ENCODE measurements at regions not wholly inside any gene's neighbourhood (a gene's known extent, or its start where the extent isn't known, plus 50 kb on each side); places are given as distances from the start of the nearest gene placed in this dataset.

DNA sequence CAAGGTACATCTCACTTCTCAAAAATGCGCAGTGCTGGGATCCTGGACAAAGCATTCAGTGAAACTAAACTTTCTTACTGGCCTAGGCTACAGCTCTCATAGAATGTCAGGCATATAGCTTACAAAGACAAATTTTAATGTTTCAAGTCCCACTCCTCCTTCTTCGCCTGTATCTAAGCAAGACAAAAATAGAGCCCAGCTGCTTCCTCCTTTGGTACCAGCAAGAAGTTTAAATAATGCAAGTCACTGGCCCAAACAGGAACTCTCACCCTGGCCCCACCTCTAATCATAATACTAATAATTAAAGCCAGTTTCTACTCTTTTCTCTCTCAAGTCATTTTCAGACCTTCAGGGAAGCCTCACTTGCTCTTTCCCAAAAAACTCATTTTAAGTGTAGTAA, 1267.9 kb downstream of the MRPL39 start:
- no peak for DNase-seq (ENCODE audit: low read depth)

DNA sequence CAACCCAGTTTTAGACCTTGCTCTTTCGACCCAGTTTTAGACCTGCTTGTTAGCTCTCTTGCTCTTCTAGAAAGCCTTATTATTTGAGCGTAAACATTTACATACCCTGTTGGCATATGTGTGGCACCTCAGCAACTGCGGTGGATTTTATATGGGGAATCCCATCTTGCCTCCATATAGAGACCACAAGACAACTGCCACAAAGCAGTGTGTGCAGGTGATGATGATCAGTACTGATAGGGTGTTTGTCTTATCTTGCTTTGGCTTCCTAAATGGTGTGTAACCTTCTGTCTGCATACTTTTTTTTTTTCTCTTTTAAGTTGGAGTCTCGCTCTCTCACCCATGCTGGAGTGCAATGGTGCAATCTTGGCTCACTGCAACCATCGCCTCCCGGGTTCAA, 1270.8 kb downstream of the MRPL39 start:
- no peak for DNase-seq (ENCODE audit: low read depth)

DNA sequence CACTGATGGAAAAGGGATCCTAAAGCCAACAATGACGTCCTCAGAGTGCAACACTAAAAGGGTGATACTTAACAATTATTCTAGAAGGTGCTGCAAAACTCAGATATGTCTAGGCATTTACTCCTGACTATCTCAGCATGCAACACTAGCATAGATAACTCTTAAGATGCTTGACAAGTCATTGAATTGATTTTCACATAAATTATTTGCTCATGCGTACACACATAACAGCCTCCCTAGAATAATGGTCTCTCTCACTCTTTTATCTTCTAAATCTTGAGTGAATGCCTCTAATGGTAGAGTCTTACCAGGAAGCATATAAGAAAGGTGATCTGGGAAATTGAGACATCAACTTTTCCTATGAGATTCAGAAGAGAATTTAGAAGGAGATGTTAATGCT, 1283.7 kb downstream of the MRPL39 start:
- no peak for DNase-seq (ENCODE audit: low read depth)

DNA sequence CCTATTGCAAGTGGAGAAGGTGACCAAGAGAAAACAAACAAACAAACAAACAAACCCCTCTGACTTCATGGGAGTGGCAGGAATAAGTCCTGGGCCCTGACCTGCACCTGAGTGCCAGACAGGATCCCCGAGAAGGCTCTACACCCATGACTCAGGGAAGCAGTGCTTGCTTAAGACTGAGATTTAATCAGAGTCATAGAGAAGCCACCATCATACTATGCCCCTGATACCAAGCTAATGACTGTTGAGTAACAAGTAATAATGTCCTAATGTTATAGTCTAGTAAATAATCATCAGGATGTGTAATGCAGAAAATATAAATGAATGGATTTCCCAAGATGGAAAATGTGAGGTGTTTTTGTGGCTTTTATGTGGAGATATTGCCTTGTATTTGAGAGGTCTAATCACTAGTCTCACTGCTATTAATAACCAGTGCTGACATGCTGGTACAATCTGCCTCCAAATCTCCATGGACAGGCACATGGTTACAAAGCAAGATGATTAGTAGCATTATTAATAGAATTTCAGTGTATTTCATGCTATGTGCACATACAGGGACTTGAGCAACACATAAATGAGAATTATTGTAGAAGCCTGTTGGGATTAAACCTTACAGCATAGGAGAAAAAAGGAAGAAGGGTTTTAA, 1290.9 kb downstream of the MRPL39 start:
- no peak for DNase-seq (ENCODE audit: low read depth)

GRCh38 chr21:24310788-24311187, 1296.5 kb downstream of the MRPL39 start:
- DNase-seq (ENCODE audit: low read depth), result no peak

DNA sequence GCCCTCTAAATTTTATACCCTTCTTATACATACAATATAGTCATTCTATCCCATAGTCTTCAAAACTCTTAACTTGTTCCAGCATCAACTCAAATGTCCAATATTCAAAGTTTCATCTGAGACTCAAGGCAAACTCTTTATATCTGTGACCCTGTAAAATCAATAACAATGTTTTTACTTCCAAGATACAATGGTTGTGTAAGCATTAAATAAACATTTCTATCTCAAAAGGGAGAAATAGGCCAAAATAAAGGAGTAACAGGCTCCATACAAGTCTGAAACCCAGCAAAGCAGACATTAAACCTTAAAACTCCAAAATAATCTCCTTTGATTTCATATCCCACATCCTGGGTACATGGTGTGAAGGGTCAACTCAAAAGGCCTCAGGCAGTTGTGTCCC, 1299.1 kb downstream of the MRPL39 start:
- no peak for DNase-seq (ENCODE audit: low read depth)

DNA sequence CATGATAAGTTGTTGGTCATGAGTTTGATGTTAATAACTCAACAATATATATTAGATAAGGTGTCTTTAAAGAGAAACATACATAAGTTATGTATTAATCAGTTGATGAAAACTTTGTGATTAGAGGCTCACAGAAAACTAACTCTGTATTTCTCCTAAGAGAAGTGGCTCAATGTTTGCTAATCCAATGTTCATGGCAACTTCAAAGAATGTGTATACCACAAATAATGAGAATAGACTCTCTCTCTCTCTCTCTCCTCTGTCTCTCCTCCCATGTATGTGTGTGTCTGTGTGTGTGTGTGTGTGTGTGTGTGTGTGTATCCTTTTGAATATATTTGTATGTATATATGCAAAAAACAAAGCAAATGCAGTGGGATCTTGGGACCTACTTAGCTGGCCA, 1304.9 kb downstream of the MRPL39 start:
- DNase-seq (ENCODE audit: low read depth), result no peak

GRCh38 chr21:24298040-24298439, 1309.2 kb downstream of the MRPL39 start:
- no peak for DNase-seq (ENCODE audit: low read depth)

DNA sequence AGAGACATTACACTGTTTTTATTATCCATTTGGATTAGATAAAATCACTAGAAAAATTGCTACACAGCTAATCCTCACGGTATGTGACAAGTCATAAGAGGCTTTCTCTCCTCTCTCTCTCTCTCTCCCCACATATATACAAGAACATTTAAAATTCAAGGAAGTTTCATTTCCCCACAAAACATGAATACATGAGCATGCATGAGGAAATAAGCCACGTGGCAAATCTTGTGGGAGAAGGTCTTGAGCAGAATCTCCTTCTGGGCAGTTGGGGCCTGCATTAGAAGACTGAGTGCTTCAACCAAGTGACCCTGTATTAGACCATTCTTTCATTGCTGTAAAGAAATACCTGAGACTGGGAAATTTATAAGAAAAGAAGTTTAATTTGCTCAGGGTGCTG, 1313.1 kb downstream of the MRPL39 start:
- DNase-seq (ENCODE audit: low read depth), result no peak

DNA sequence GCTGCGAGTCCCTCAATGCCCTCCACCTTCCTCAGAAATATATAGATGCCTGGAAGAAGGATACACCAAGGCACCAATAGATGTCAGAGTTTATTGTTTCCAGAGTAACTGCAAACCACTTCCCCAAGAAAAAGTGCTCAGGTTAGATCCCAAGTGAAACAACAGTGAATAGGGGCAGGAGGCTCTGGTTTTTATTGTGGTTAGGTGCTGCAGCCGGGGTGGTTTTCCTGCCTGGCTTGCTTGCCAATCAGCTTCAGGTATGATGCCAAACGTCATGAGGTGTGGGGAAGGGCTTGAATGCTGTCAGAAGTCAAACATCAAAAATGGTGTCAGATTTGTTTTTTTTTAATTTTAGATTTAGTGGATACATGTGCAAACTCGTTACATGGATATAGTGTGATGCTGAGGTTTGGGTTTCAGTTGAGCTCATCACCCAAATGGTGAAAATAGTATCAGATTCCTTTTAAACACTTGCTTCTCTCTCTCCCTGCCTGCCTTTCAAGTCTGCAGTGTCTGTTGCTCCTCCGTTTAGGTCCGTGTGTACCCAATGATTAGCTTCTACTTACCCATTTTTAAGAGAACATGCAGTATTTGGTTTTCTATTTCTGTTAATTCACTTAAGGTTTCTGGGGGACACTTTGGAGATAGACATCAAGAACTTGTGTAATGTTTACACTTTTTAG, 1317.0 kb downstream of the MRPL39 start:
- DNase-seq (ENCODE audit: low read depth), result peak; percentile 1

GRCh38 chr21:24289539-24289938, 1317.7 kb downstream of the MRPL39 start:
- no peak for DNase-seq (ENCODE audit: low read depth)

GRCh38 chr21:24280596-24280995, 1326.7 kb downstream of the MRPL39 start:
- DNase-seq (ENCODE audit: low read depth), result no peak

GRCh38 chr21:24278711-24279110, 1328.6 kb downstream of the MRPL39 start:
- no peak for DNase-seq (ENCODE audit: low read depth)

- DNase-seq (ENCODE audit: low read depth), result no peak
Measured at GRCh38 chr21:24276204-24276603, 1331.1 kb downstream of the MRPL39 start.

DNA sequence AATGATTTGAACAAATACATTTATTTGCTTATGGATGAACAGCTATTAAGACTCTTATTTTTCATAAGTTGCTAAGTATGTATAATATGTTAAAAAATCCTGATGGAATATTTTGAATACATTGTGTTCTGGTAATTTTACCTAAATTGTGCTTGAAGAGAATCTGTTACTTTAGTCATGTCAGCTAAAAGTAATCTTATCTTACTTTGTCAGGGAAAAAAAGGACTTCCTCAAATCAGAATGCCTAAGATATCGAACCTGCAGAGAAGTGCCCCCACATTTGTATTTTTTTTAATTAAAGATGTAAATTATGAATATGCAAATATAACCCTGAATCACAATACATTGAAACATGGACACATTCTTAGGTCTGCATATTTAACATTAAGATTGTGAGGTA, 1331.7 kb downstream of the MRPL39 start:
- DNase-seq (ENCODE audit: low read depth), result no peak

DNA sequence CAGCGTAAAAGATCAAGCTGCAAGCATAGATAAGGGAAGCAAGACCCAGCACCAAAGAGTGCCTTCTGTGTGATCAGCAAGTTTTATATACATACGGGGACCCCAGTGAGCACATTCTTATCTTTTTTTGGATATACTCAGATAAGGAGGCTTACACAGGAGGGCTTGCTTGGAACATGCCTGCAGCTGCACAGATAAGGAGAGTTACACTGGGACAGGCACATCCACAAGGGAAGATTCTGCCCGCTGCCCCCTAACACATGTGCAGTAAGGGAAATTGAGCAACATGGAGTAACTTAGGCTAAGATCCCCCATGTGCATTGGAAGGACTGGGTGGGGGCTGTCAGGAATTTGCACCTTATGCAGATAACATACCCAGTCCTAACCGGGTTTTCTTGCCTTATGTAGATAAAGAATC, 1334.8 kb downstream of the MRPL39 start:
- no peak for DNase-seq (ENCODE audit: low read depth)

GRCh38 chr21:24265987-24266386, 1341.3 kb downstream of the MRPL39 start:
- no peak for DNase-seq (ENCODE audit: low read depth)

DNA sequence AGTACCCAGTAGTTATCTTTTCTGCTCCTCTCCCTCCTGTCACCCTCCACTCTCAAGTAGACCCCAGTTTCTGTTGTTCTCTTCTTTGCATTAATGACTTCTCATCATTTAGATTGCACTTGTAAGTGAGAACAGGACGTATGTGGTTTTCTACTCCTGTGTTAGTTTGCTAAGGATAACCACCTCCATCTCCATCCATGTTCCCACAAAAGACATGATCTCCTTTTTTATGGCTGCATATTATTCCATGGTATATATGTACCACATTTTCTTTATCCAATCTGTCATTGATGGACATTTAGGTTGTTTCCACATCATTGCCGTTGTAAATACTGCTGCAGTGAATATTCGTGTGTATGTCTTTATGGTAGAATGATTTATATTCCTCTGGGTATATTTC, 1346.5 kb downstream of the MRPL39 start:
- no peak for DNase-seq (ENCODE audit: low read depth)

DNA sequence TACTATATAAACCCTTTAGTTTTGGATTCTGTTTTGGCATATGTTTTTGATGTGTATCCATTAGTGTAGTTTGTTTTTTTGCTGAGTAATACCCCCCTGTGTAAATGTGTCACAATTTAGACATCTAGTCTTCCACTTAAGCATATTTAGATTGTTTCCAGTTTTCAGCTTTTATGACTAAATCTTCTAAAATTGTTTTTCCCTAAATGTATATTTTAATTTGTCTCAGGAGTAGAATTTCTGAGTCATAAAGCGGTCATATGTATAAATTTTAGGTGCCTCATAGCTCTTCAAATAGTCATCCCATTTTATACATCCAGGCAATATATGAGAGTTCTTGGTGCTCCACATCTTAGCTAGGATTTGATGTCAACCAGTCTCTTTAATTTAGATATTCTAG, 1348.0 kb downstream of the MRPL39 start:
- no peak for DNase-seq (ENCODE audit: low read depth)

GRCh38 chr21:24255591-24255990, 1351.7 kb downstream of the MRPL39 start:
- no peak for DNase-seq (ENCODE audit: low read depth)

- DNase-seq (ENCODE audit: low read depth), result no peak
Measured at GRCh38 chr21:24225431-24225830, 1381.8 kb downstream of the MRPL39 start.

- no peak for DNase-seq (ENCODE audit: low read depth)
Measured at GRCh38 chr21:24224422-24224821, 1382.9 kb downstream of the MRPL39 start.

GRCh38 chr21:24223624-24224023, 1383.7 kb downstream of the MRPL39 start:
- DNase-seq (ENCODE audit: low read depth), result no peak

GRCh38 chr21:24222676-24223075, 1384.6 kb downstream of the MRPL39 start:
- DNase-seq (ENCODE audit: low read depth), result no peak
